ENCODE measurements at regions not wholly inside any gene's neighbourhood (a gene's known extent, or its start where the extent isn't known, plus 50 kb on each side); places are given as distances from the start of the nearest gene placed in this dataset.

DNA sequence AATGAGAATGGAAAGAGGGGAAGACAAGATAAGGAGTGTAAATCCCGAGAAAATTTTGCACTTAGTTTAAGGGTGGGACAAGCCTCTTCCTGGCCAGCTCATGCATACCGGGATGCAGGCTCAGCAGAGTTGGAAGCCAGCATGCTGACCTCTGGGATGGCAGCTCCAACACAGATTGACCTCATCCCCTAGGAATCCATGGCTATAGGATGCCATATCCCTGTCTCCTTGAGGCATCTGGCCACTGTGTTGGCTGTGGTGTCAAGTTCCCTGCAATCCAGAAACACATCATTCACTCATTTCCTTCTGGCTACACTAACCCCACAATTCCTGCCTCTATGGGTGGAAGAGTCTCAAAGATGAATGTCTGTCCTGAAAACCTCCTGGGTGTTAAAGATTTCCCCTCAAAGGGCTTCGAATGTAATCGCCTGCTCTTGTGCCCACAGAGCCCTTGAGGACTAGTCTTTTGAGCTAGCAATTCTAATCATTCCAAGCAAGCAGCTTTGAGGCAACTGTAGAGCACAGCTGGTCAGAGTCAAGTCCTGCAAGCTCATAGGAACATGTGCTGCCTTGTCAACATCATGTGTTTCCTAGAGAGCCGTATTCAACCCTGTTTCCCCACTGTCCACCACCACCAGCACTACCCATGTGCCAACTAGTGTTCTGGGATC lies 141.4 kb downstream of the PMP22 start:
- Histone ChIP-seq H3K4me1 (no peaks in the 10 kb centered on the region), H3K9me3 (no peaks in the 10 kb centered on the region), H3K27me3 (no peaks in the 10 kb centered on the region), H3K36me3 (no peaks in the 10 kb centered on the region), H3K27ac (no peak overlapping the region), H3K4me3 (no peak overlapping the region)
- intact Hi-C loops (cut with DNase I; ENCODE audit: low total_unique reads) = no loop called here
- DNase-seq = no peak
- TF ChIP-seq, protein P1, sequence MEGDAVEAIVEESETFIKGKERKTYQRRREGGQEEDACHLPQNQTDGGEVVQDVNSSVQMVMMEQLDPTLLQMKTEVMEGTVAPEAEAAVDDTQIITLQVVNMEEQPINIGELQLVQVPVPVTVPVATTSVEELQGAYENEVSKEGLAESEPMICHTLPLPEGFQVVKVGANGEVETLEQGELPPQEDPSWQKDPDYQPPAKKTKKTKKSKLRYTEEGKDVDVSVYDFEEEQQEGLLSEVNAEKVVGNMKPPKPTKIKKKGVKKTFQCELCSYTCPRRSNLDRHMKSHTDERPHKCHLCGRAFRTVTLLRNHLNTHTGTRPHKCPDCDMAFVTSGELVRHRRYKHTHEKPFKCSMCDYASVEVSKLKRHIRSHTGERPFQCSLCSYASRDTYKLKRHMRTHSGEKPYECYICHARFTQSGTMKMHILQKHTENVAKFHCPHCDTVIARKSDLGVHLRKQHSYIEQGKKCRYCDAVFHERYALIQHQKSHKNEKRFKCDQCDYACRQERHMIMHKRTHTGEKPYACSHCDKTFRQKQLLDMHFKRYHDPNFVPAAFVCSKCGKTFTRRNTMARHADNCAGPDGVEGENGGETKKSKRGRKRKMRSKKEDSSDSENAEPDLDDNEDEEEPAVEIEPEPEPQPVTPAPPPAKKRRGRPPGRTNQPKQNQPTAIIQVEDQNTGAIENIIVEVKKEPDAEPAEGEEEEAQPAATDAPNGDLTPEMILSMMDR (IDR thresholded peaks at IDR 0.05) = no peak
- TF ChIP-seq POLR2A (IDR thresholded peaks at IDR 0.05) = no peak

DNA sequence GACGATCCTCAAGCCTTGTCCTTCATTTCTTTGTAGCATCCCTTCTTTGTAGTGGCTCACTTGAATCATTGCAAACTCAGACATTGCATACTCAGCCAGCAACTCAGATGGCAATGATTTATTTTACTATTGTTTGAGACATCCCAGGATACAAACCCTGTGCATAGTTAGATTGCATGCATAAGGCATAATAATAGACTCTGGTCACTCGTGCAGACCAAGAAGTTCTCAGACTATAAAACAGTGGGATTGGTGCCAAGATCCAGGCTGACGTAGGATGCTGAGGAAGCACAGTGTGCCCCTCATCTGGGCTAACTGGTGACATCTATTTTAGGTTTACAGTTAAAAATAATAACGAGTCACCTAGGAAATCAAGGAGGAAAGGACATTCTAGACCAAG lies 142.3 kb downstream of the PMP22 start:
- Histone ChIP-seq H3K27me3 (no peaks in the 10 kb centered on the region), H3K4me1 (no peaks in the 10 kb centered on the region), H3K9me3 (no peaks in the 10 kb centered on the region), H3K4me3 (no peak overlapping the region), H3K27ac (no peak overlapping the region), H3K36me3 (no peaks in the 10 kb centered on the region)
- no peak for DNase-seq
- no peak for TF ChIP-seq POLR2A (IDR thresholded peaks at IDR 0.05)
- TF ChIP-seq, protein P1 (IDR thresholded peaks at IDR 0.05) = no peak
- intact Hi-C loops (cut with DNase I; ENCODE audit: low total_unique reads) = no loop called here

DNA sequence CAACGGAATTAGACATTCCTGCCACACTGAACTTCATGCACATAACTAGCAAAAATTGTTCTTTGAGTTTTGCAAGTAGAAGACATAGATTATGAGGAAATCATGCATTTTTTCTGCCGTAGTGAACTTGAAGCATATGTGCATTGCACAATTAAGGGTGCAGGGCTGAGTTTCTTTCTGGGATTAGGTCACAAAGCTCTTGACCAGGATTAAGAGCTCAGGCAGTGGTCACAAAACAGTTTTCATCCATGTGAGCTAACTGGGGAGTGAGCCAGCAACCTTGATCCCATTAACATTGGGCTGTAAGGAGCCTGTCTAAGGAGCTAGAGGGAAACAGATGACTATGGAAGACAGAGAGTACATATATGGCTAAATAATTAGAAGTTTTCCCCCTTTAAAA lies 143.7 kb downstream of the PMP22 start:
- no peak for DNase-seq
- no peaks in the 10 kb centered on the region for H3K27me3 ChIP-seq
- intact Hi-C loops (cut with DNase I; ENCODE audit: low total_unique reads) = no loop called here
- no peak overlapping the region for H3K27ac ChIP-seq
- H3K4me3 ChIP-seq = no peak overlapping the region
- no peaks in the 10 kb centered on the region for H3K4me1 ChIP-seq
- no peaks in the 10 kb centered on the region for H3K36me3 ChIP-seq
- no peaks in the 10 kb centered on the region for H3K9me3 ChIP-seq
- no peak for TF ChIP-seq POLR2A (IDR thresholded peaks at IDR 0.05)
- TF ChIP-seq, protein P1 (IDR thresholded peaks at IDR 0.05) = no peak

DNA sequence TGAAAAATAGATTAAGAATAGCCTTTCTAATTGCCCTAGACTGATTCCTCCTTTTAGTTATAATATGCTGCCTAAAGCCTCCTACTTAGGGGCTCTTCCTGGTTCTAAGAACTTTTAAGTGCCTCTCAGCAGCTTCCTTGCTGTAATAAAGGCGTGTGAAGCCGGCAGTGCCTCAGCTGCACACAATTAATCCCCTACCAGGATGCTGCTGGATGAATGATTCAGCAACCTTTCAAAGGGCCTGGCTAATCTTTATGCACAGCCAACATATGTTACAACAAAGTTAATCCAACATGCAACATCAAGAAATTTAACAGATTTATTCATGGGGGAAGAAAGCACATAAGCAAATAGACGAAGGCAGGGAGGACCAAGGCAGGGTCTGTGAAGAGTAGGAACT lies 145.2 kb downstream of the PMP22 start:
- TF ChIP-seq, protein P1 (IDR thresholded peaks at IDR 0.05) = no peak
- TF ChIP-seq POLR2A (IDR thresholded peaks at IDR 0.05) = no peak
- intact Hi-C loops (cut with DNase I; ENCODE audit: low total_unique reads) = no loop called here

DNA sequence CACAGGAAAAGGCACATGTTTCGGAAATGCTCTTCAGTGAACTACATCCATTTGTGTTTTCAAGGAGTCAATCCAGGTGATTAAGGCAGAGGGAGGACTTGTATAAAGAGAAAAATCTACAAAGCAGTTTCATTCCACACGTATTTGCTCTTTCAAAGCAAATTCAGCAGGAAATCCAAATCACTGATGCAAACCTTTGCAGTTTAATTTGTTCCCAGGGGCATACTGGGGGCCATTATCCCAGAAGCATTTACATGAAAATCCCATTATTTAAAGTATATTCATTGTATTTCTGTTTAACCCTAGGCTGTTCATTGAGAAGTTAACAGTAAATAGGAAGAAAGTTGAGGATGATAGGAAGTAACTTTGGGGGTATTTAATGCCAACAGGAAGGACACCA lies 147.9 kb downstream of the PMP22 start:
- H3K36me3 ChIP-seq = no peaks in the 10 kb centered on the region
- TF ChIP-seq, protein P1 (IDR thresholded peaks at IDR 0.05) = no peak
- TF ChIP-seq POLR2A (IDR thresholded peaks at IDR 0.05) = no peak
- intact Hi-C loops (cut with DNase I; ENCODE audit: low total_unique reads) = no loop called here
- H3K4me1 ChIP-seq = no peaks in the 10 kb centered on the region
- H3K27ac ChIP-seq = no peak overlapping the region
- no peaks in the 10 kb centered on the region for H3K27me3 ChIP-seq
- no peak for DNase-seq
- H3K9me3 ChIP-seq = no peaks in the 10 kb centered on the region
- no peak overlapping the region for H3K4me3 ChIP-seq

More for the DNA sequence above, 145.2 kb downstream of the PMP22 start:
- no peak for DNase-seq
- H3K4me1 ChIP-seq = no peaks in the 10 kb centered on the region
- no peaks in the 10 kb centered on the region for H3K9me3 ChIP-seq
- no peaks in the 10 kb centered on the region for H3K36me3 ChIP-seq
- no peak overlapping the region for H3K4me3 ChIP-seq
- H3K27me3 ChIP-seq = no peaks in the 10 kb centered on the region
- no peak overlapping the region for H3K27ac ChIP-seq

Data from uterus (tissue), 3 donors.